ENCODE measurements at regions not wholly inside any gene's neighbourhood (a gene's known extent, or its start where the extent isn't known, plus 50 kb on each side); places are given as distances from the start of the nearest gene placed in this dataset.

- TF ChIP-seq POLR2A (IDR thresholded peaks at IDR 0.05) (no peak), CTCF (IDR thresholded peaks at IDR 0.05) (no peak)
Observed at GRCh38 chr6:77389402-77389801, 73.9 kb downstream of the HTR1B start.
